Esophagus muscularis mucosa (tissue), 4 donors: ENCODE measurements at regions not wholly inside any gene's neighbourhood (a gene's known extent, or its start where the extent isn't known, plus 50 kb on each side); places are given as distances from the start of the nearest gene placed in this dataset.

Source experiments
- CTCF ChIP-seq, 3 experiments: fragments of 200-600 bp in 2 of 3; fragments of 450-650 bp in 1 of 3; sonication (generic) in 2 of 3; IDR thresholded peaks; one replicate each; pipeline ENCODE4 v1.5.1; 2017 to 2019; ENCODE audit warnings: antibody characterized with exemption in 3 of 3, mild to moderate bottlenecking in 2 of 3, moderate library complexity in 1 of 3
- EP300 ChIP-seq: sonication (generic); formaldehyde crosslinking; IDR thresholded peaks from one replicate; pipeline ENCODE4 v1.6.1; 2017; ENCODE audit warnings: antibody characterized with exemption
- POLR2A ChIP-seq: fragments of 450-650 bp; IDR thresholded peaks from one replicate; pipeline ENCODE4 v1.6.1; 2017; ENCODE audit warnings: antibody characterized with exemption, moderate library complexity, mild to moderate bottlenecking, low read depth
- POLR2AphosphoS5 ChIP-seq, 2 donors: sonication (generic); formaldehyde crosslinking; IDR thresholded peaks; one replicate each; pipeline ENCODE4 v1.6.1; 2017; ENCODE audit warnings: antibody characterized with exemption in 2 of 2

- TF ChIP-seq CTCF (IDR thresholded peaks at IDR 0.05), result no peak
- no peak for TF ChIP-seq POLR2AphosphoS5 (IDR thresholded peaks at IDR 0.05)
- no peak for TF ChIP-seq EP300
- no peak for TF ChIP-seq POLR2A
Measured at GRCh38 chr10:17510242-17510908, 56.0 kb upstream of the ST8SIA6 start.
